ENCODE measurements at regions not wholly inside any gene's neighbourhood (a gene's known extent, or its start where the extent isn't known, plus 50 kb on each side); places are given as distances from the start of the nearest gene placed in this dataset.

- H3K4me3 ChIP-seq (ENCODE audit: insufficient read depth, low read length, poor library complexity, severe bottlenecking): no peak overlapping the region
- TF ChIP-seq, protein P1, sequence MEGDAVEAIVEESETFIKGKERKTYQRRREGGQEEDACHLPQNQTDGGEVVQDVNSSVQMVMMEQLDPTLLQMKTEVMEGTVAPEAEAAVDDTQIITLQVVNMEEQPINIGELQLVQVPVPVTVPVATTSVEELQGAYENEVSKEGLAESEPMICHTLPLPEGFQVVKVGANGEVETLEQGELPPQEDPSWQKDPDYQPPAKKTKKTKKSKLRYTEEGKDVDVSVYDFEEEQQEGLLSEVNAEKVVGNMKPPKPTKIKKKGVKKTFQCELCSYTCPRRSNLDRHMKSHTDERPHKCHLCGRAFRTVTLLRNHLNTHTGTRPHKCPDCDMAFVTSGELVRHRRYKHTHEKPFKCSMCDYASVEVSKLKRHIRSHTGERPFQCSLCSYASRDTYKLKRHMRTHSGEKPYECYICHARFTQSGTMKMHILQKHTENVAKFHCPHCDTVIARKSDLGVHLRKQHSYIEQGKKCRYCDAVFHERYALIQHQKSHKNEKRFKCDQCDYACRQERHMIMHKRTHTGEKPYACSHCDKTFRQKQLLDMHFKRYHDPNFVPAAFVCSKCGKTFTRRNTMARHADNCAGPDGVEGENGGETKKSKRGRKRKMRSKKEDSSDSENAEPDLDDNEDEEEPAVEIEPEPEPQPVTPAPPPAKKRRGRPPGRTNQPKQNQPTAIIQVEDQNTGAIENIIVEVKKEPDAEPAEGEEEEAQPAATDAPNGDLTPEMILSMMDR (IDR thresholded peaks at IDR 0.05; ENCODE audit: insufficient read depth, low read length, poor library complexity, severe bottlenecking): no peak
- TF ChIP-seq EZH2phosphoT487 (conservative IDR thresholded peaks at IDR 0.05; ENCODE audit: low read length): no peak
- no peaks in the 10 kb centered on the region for H3K27me3 ChIP-seq (ENCODE audit: low read length)
- H3K9me2 ChIP-seq (replicated peaks; ENCODE audit: insufficient read depth, low read length): no peaks in the 10 kb centered on the region
- H4K20me1 ChIP-seq (ENCODE audit: low read depth, low read length): no peaks in the 10 kb centered on the region
- H3K36me3 ChIP-seq (ENCODE audit: low read length): no peaks in the 10 kb centered on the region
- no peaks in the 10 kb centered on the region for H3K9me3 ChIP-seq (ENCODE audit: insufficient read depth, low read length)
- H3K27ac ChIP-seq (ENCODE audit: low read depth, low read length): no peak overlapping the region
- H3K4me2 ChIP-seq (ENCODE audit: low read depth, low read length, poor library complexity, severe bottlenecking): no peak overlapping the region
- H3F3A ChIP-seq (ENCODE audit: insufficient read depth): no peaks in the 10 kb centered on the region
- H2AFZ ChIP-seq (ENCODE audit: low read depth, low read length, severe bottlenecking): no peak overlapping the region
- H3K9ac ChIP-seq (ENCODE audit: low read length): no peak overlapping the region
- no peaks in the 10 kb centered on the region for H3K79me2 ChIP-seq (ENCODE audit: insufficient read depth, low read length)
Observed at GRCh38 chr1:242703467-242703866, 179.0 kb upstream of the PLD5 start.

DNA sequence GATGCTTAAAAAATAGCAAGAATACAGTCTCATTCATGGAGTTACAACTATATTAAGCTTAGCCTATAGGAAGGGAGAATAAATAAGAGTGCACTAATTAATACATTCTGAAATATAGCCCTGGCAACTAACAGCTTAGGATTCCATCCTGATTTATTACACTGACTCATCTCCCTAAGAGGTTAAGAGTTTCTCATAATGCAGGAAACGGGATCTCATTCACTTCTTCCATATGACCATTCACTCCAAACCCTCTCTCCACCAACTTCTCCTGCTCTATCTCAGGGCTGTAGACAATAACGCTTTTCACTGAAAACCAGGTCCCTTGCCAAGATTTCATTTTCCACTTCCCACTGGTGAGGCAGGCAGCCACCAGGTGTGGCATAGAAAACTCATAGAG, 168.5 kb upstream of the PLD5 start:
- Histone ChIP-seq H3K9me2 (replicated peaks; ENCODE audit: insufficient read depth, low read length) (no peaks in the 10 kb centered on the region), H3K9me3 (ENCODE audit: insufficient read depth, low read length) (no peaks in the 10 kb centered on the region), H3K4me3 (ENCODE audit: insufficient read depth, low read length, poor library complexity, severe bottlenecking) (no peak overlapping the region), H3F3A (ENCODE audit: insufficient read depth) (no peaks in the 10 kb centered on the region), H2AFZ (ENCODE audit: low read depth, low read length, severe bottlenecking) (no peak overlapping the region), H3K27me3 (ENCODE audit: low read length) (no peaks in the 10 kb centered on the region), H3K36me3 (ENCODE audit: low read length) (no peaks in the 10 kb centered on the region), H3K79me2 (ENCODE audit: insufficient read depth, low read length) (no peaks in the 10 kb centered on the region), H4K20me1 (ENCODE audit: low read depth, low read length) (no peaks in the 10 kb centered on the region), H3K4me2 (ENCODE audit: low read depth, low read length, poor library complexity, severe bottlenecking) (no peak overlapping the region), H3K9ac (ENCODE audit: low read length) (no peak overlapping the region), H3K27ac (ENCODE audit: low read depth, low read length) (no peak overlapping the region)
- TF ChIP-seq, protein P1 (IDR thresholded peaks at IDR 0.05; ENCODE audit: insufficient read depth, low read length, poor library complexity, severe bottlenecking): no peak
- no peak for TF ChIP-seq EZH2phosphoT487 (conservative IDR thresholded peaks at IDR 0.05; ENCODE audit: low read length)

DNA sequence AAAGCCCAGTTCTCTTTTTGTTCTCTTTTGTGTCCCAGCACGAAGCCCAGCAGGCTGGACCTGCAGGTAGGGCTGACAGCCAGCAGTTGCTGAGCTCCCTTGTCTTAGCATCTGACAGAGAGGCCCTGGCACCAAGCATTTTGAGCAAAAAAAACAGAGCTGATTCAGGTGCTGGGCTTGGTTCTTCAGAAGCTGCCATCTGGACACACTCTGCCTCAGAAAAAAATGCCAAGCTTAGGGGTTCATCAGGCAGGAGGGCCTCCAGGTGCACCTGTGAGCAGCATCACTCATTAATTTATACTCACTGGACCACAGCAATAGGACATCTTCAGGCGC, 167.1 kb upstream of the PLD5 start:
- no peak overlapping the region for H3K27ac ChIP-seq (ENCODE audit: low read depth, low read length)
- no peak overlapping the region for H3K4me2 ChIP-seq (ENCODE audit: low read depth, low read length, poor library complexity, severe bottlenecking)
- no peaks in the 10 kb centered on the region for H3K9me2 ChIP-seq (replicated peaks; ENCODE audit: insufficient read depth, low read length)
- no peaks in the 10 kb centered on the region for H4K20me1 ChIP-seq (ENCODE audit: low read depth, low read length)
- H3K9ac ChIP-seq (ENCODE audit: low read length): no peak overlapping the region
- H3K27me3 ChIP-seq (ENCODE audit: low read length): no peaks in the 10 kb centered on the region
- no peaks in the 10 kb centered on the region for H3F3A ChIP-seq (ENCODE audit: insufficient read depth)
- no peaks in the 10 kb centered on the region for H3K79me2 ChIP-seq (ENCODE audit: insufficient read depth, low read length)
- H3K36me3 ChIP-seq (ENCODE audit: low read length): no peaks in the 10 kb centered on the region
- no peak overlapping the region for H2AFZ ChIP-seq (ENCODE audit: low read depth, low read length, severe bottlenecking)
- TF ChIP-seq EZH2phosphoT487 (conservative IDR thresholded peaks at IDR 0.05; ENCODE audit: low read length): no peak
- TF ChIP-seq, protein P1 (IDR thresholded peaks at IDR 0.05; ENCODE audit: insufficient read depth, low read length, poor library complexity, severe bottlenecking): no peak
- no peak overlapping the region for H3K4me3 ChIP-seq (ENCODE audit: insufficient read depth, low read length, poor library complexity, severe bottlenecking)
- no peaks in the 10 kb centered on the region for H3K9me3 ChIP-seq (ENCODE audit: insufficient read depth, low read length)

Measured in SU-DHL-6 (cell line).